ENCODE measurements at regions not wholly inside any gene's neighbourhood (a gene's known extent, or its start where the extent isn't known, plus 50 kb on each side); places are given as distances from the start of the nearest gene placed in this dataset.

- TF ChIP-seq CTCF (conservative IDR thresholded peaks at IDR 0.05; ENCODE audit: low read length) (no peak), EZH2phosphoT487 (IDR thresholded peaks at IDR 0.05; ENCODE audit: borderline replicate concordance) (no peak)
- Histone ChIP-seq H3K9ac (ENCODE audit: low read depth, low read length, poor library complexity, severe bottlenecking) (no peak overlapping the region), H4K20me1 (ENCODE audit: insufficient read depth, low read length, poor library complexity, severe bottlenecking) (no peaks in the 10 kb centered on the region), H3K9me2 (replicated peaks; ENCODE audit: low read depth, low read length) (no peaks in the 10 kb centered on the region), H3K27me3 (ENCODE audit: insufficient read depth, low read length, poor library complexity, severe bottlenecking) (no peaks in the 10 kb centered on the region), H3F3A (ENCODE audit: low read depth) (no peaks in the 10 kb centered on the region), H3K4me2 (ENCODE audit: low read depth, low read length, poor library complexity, severe bottlenecking) (no peak overlapping the region), H3K4me3 (ENCODE audit: low read length, poor library complexity, severe bottlenecking) (no peak overlapping the region), H3K36me3 (ENCODE audit: insufficient read depth, low read length) (no peaks in the 10 kb centered on the region), H3K9me3 (ENCODE audit: insufficient read depth, low read depth, low read length) (no peaks in the 10 kb centered on the region), H3K4me1 (ENCODE audit: insufficient read depth, low read length, poor library complexity, severe bottlenecking) (no peaks in the 10 kb centered on the region), H2AFZ (ENCODE audit: low read length) (no peak overlapping the region), H3K79me2 (ENCODE audit: insufficient read depth, low read length) (no peaks in the 10 kb centered on the region)
These were observed 1440.9 kb upstream of the ADGRL3 start for GRCh38 chr4:59759082-59759825.

GRCh38 chr4:59762344-59762743, 1437.8 kb upstream of the ADGRL3 start:
- Histone ChIP-seq H3F3A (ENCODE audit: low read depth) (no peaks in the 10 kb centered on the region), H3K4me1 (ENCODE audit: insufficient read depth, low read length, poor library complexity, severe bottlenecking) (no peaks in the 10 kb centered on the region), H3K9ac (ENCODE audit: low read depth, low read length, poor library complexity, severe bottlenecking) (no peak overlapping the region), H4K20me1 (ENCODE audit: insufficient read depth, low read length, poor library complexity, severe bottlenecking) (no peaks in the 10 kb centered on the region), H3K9me2 (replicated peaks; ENCODE audit: low read depth, low read length) (no peaks in the 10 kb centered on the region), H3K9me3 (ENCODE audit: insufficient read depth, low read depth, low read length) (no peaks in the 10 kb centered on the region), H2AFZ (ENCODE audit: low read length) (no peak overlapping the region), H3K79me2 (ENCODE audit: insufficient read depth, low read length) (no peaks in the 10 kb centered on the region), H3K4me3 (ENCODE audit: low read length, poor library complexity, severe bottlenecking) (no peak overlapping the region), H3K27me3 (ENCODE audit: insufficient read depth, low read length, poor library complexity, severe bottlenecking) (no peaks in the 10 kb centered on the region), H3K4me2 (ENCODE audit: low read depth, low read length, poor library complexity, severe bottlenecking) (no peak overlapping the region), H3K36me3 (ENCODE audit: insufficient read depth, low read length) (no peaks in the 10 kb centered on the region)
- TF ChIP-seq EZH2phosphoT487 (IDR thresholded peaks at IDR 0.05; ENCODE audit: borderline replicate concordance), result no peak
- TF ChIP-seq CTCF (conservative IDR thresholded peaks at IDR 0.05; ENCODE audit: low read length), result no peak

- no peak overlapping the region for H3K4me2 ChIP-seq (ENCODE audit: low read depth, low read length, poor library complexity, severe bottlenecking)
- TF ChIP-seq CTCF (conservative IDR thresholded peaks at IDR 0.05; ENCODE audit: low read length) (no peak), EZH2phosphoT487 (IDR thresholded peaks at IDR 0.05; ENCODE audit: borderline replicate concordance) (no peak)
- no peaks in the 10 kb centered on the region for H3F3A ChIP-seq (ENCODE audit: low read depth)
- H3K9ac ChIP-seq (ENCODE audit: low read depth, low read length, poor library complexity, severe bottlenecking), result no peak overlapping the region
- H3K4me3 ChIP-seq (ENCODE audit: low read length, poor library complexity, severe bottlenecking), result no peak overlapping the region
- no peaks in the 10 kb centered on the region for H3K9me3 ChIP-seq (ENCODE audit: insufficient read depth, low read depth, low read length)
- no peak overlapping the region for H2AFZ ChIP-seq (ENCODE audit: low read length)
- H3K27me3 ChIP-seq (ENCODE audit: insufficient read depth, low read length, poor library complexity, severe bottlenecking), result no peaks in the 10 kb centered on the region
- H3K36me3 ChIP-seq (ENCODE audit: insufficient read depth, low read length), result no peaks in the 10 kb centered on the region
- H3K4me1 ChIP-seq (ENCODE audit: insufficient read depth, low read length, poor library complexity, severe bottlenecking), result no peaks in the 10 kb centered on the region
- H3K9me2 ChIP-seq (replicated peaks; ENCODE audit: low read depth, low read length), result no peaks in the 10 kb centered on the region
- H4K20me1 ChIP-seq (ENCODE audit: insufficient read depth, low read length, poor library complexity, severe bottlenecking), result no peaks in the 10 kb centered on the region
- H3K79me2 ChIP-seq (ENCODE audit: insufficient read depth, low read length), result no peaks in the 10 kb centered on the region
These were observed 1429.4 kb upstream of the ADGRL3 start for GRCh38 chr4:59770601-59771264.
